K562 (cell line): ENCODE measurements at regions not wholly inside any gene's neighbourhood (a gene's known extent, or its start where the extent isn't known, plus 50 kb on each side); places are given as distances from the start of the nearest gene placed in this dataset.

Experiments used
- ATAC-seq: fragments of 200-7000 bp; cut with Tn5 transposase; 3 replicates; pipeline ENCODE4 v1.9.1; 2020; ENCODE audit warnings: moderate library complexity
- BruUV-seq: library from RNA; stranded (reverse); fragments of 400-500 nt; replicated peaks from 2 replicates; lab custom pipeline; 2021; lab: Mats Ljungman, UMichigan
- CTCF ChIA-PET: fragments of 300-600 bp; formaldehyde crosslinking; extraction: SDS; loops from one replicate; lab custom pipeline; 2021; ENCODE audit warnings: low intra/inter-chr PET ratio; lab: Yijun Ruan, JAX
- POLR2A ChIA-PET: fragments of 300-600, 350-650 bp; sonication (Branson Sonifier 250); formaldehyde crosslinking; extraction: SDS; loops from one replicate; lab custom pipeline; 2021; ENCODE audit warnings: antibody characterized with exemption, inconsistent platforms; lab: Yijun Ruan, JAX
- DNase-seq, 4 experiments: peaks; one replicate each; pipeline versions ENCODE4 v3.0.0 to v3.0.0-alpha.2; 2011 to 2018; ENCODE audit warnings: low spot score in 3 of 4, mixed read lengths in 3 of 4; ENCODE audit errors: extremely low read depth in 1 of 4
- FAIRE-seq: peaks from 2 replicates; lab custom pipeline; 2011; peaks lifted over from hg19 to GRCh38; lab: Jason Lieb, UNC
- H2AFZ ChIP-seq: 2 replicates; pipeline ENCODE4 v1.6.0; 2011; ENCODE audit warnings: low read depth, low read length, control low read depth, inconsistent platforms
- H3K27ac ChIP-seq: fragments of 200-600 bp; 3 replicates; pipeline ENCODE4 v1.8.0; 2011; ENCODE audit warnings: low read depth, mild to moderate bottlenecking, control low read depth, inconsistent platforms, low read length, moderate library complexity, mixed read lengths; ENCODE audit errors: extremely low read depth
- H3K27me3 ChIP-seq, 2 experiments: fragments of 300-600 bp in 1 of 2; 2 replicates in 1 of 2; 3 replicates in 1 of 2; pipeline versions ENCODE4 v1.6.0 to v1.8.0; 2011; ENCODE audit warnings: inconsistent platforms in 2 of 2, low read length in 2 of 2, mild to moderate bottlenecking in 1 of 2, mixed read lengths in 1 of 2, moderate library complexity in 1 of 2; ENCODE audit not compliant: control insufficient read depth in 2 of 2, insufficient read depth in 2 of 2
- H3K36me3 ChIP-seq: fragments of 300-600 bp; 3 replicates; pipeline ENCODE4 v1.8.0; 2011; ENCODE audit warnings: mild to moderate bottlenecking, low read length, inconsistent platforms; ENCODE audit not compliant: control insufficient read depth, insufficient read depth
- H3K4me1 ChIP-seq, 2 experiments: fragments of 200-600 bp in 1 of 2; replicated peaks in 1 of 2; 2 replicates in 1 of 2; 3 replicates in 1 of 2; pipeline versions ENCODE4 v1.5.1 to v1.8.0; 2011; ENCODE audit warnings: inconsistent platforms in 2 of 2, low read length in 2 of 2, mild to moderate bottlenecking in 1 of 2, mixed read lengths in 1 of 2, moderate library complexity in 1 of 2; ENCODE audit not compliant: control insufficient read depth in 2 of 2, insufficient read depth in 2 of 2
- H3K4me2 ChIP-seq: 2 replicates; pipeline ENCODE4 v1.6.1; 2011; ENCODE audit warnings: low read length, control low read depth, inconsistent platforms, mixed read lengths; ENCODE audit not compliant: insufficient read depth
- H3K4me3 ChIP-seq: fragments of 200-600 bp; sonication (generic), shearing (Covaris generic); 2 replicates; pipeline ENCODE4 v1.5.1; 2016; ENCODE audit warnings: control low read depth, inconsistent platforms
- H3K79me2 ChIP-seq: fragments of 200-600 bp; 3 replicates; pipeline ENCODE4 v1.8.0; 2011; ENCODE audit warnings: low read length, inconsistent platforms; ENCODE audit not compliant: control insufficient read depth, insufficient read depth
- H3K9ac ChIP-seq, 2 experiments: 2 replicates each; pipeline versions ENCODE4 v1.6.0 to v1.6.1; 2011; ENCODE audit warnings: low read depth in 2 of 2, low read length in 2 of 2, control low read depth in 1 of 2, inconsistent platforms in 1 of 2, mild to moderate bottlenecking in 1 of 2, mixed read lengths in 1 of 2; ENCODE audit not compliant: insufficient read depth in 1 of 2
- H3K9me1 ChIP-seq: one replicate; pipeline ENCODE4 v1.6.0; 2011; ENCODE audit warnings: inconsistent platforms, mild to moderate bottlenecking, low read length, moderate library complexity; ENCODE audit not compliant: control insufficient read depth, insufficient read depth
- H3K9me3 ChIP-seq: replicated peaks from 2 replicates; pipeline ENCODE4 v1.5.1; 2011; ENCODE audit warnings: low read depth, low read length, inconsistent platforms; ENCODE audit not compliant: control insufficient read depth, insufficient read depth
- H4K20me1 ChIP-seq: replicated peaks from 2 replicates; pipeline ENCODE4 v1.6.1; 2011; ENCODE audit warnings: low read length, inconsistent platforms, mixed read lengths; ENCODE audit not compliant: control insufficient read depth, insufficient read depth
- DPF2 ChIP-seq: fragments of 450-650 bp; IDR thresholded peaks from 2 replicates; pipeline ENCODE4 v1.6.1; 2016
- HOXB6 ChIP-seq: fragments of 250-450 bp; sonication (Bioruptor Pico); IDR thresholded peaks from 2 replicates; pipeline ENCODE4 v1.5.1; 2022; ENCODE audit warnings: mild to moderate bottlenecking, borderline replicate concordance
- MAZ ChIP-seq, 2 experiments: fragments of 450-650 bp in 1 of 2; sonication (generic) in 1 of 2; formaldehyde crosslinking; IDR thresholded peaks in 1 of 2; conservative IDR thresholded peaks in 1 of 2; 2 replicates each; pipeline versions ENCODE4 v1.4.0 to v1.5.0; 2020; ENCODE audit warnings: mild to moderate bottlenecking in 1 of 2, missing genetic modification reagents in 1 of 2
- MGA ChIP-seq: fragments of 450-650 bp; IDR thresholded peaks from 2 replicates; pipeline ENCODE4 v1.6.1; 2016; ENCODE audit warnings: mild to moderate bottlenecking, moderate library complexity
- NONO ChIP-seq, 2 experiments: fragments of 200-400 bp in 1 of 2; fragments of 450-650 bp in 1 of 2; formaldehyde crosslinking in 1 of 2; IDR thresholded peaks; 2 replicates each; pipeline ENCODE4 v1.6.1; 2017; ENCODE audit warnings: low read depth in 2 of 2, mild to moderate bottlenecking in 2 of 2, moderate library complexity in 2 of 2, low read length in 1 of 2
- PKNOX1 ChIP-seq: fragments of 450-650 bp; IDR thresholded peaks from 2 replicates; pipeline ENCODE4 v1.6.1; 2016
- TEAD1 ChIP-seq, 2 experiments: fragments of 450-650 bp in 1 of 2; sonication (generic) in 1 of 2; formaldehyde crosslinking; IDR thresholded peaks; 2 replicates each; pipeline versions ENCODE4 v1.4.0 to v1.8.0; 2020 to 2022; ENCODE audit warnings: mild to moderate bottlenecking in 2 of 2, missing genetic modification reagents in 1 of 2
- ZBTB33 ChIP-seq: sonication (generic); formaldehyde crosslinking; IDR thresholded peaks from 2 replicates; pipeline ENCODE4 v1.8.1; 2023; ENCODE audit warnings: mild to moderate bottlenecking, missing genetic modification reagents
- in situ Hi-C: fragments of 300-500 bp; cut with MboI; formaldehyde crosslinking; loops from 4 replicates; pipeline ENCODE4 v1.15.0; 2018; ENCODE audit warnings: inconsistent platforms, mixed read lengths
- intact Hi-C: fragments of 100-400 bp; cut with micrococcal nuclease; formaldehyde crosslinking; loops from 2 replicates; pipeline ENCODE4 v1.14.2; 2022

- no peaks in the 10 kb centered on the region for H3K27me3 ChIP-seq
- no peaks in the 10 kb centered on the region for H3K36me3 ChIP-seq
- H3K9me3 ChIP-seq, result no peaks in the 10 kb centered on the region; the same call in none of the 2 replicates
- H3K9me1 ChIP-seq, result no peaks in the 10 kb centered on the region
- no peak overlapping the region for H3K4me3 ChIP-seq
- POLR2A ChIA-PET, result no interaction called here
- H3K79me2 ChIP-seq, result no peaks in the 10 kb centered on the region
- no peak overlapping the region for H2AFZ ChIP-seq
- no peak overlapping the region for H3K27ac ChIP-seq
- no peak for FAIRE-seq
- CTCF ChIA-PET, result no interaction called here
- BruUV-seq, result no TSS peak
- intact Hi-C loops (no loop called here), in situ Hi-C loops (no loop called here)
- no peak for DNase-seq
- H3K9ac ChIP-seq, result no peak overlapping the region
- no peaks in the 10 kb centered on the region for H4K20me1 ChIP-seq
- H3K4me2 ChIP-seq, result no peak overlapping the region
- no peak for ATAC-seq
- no peaks in the 10 kb centered on the region for H3K4me1 ChIP-seq
- TF ChIP-seq ZBTB33 (no peak), TEAD1 (CRISPR knock-in tag; IDR thresholded peaks at IDR 0.05) (no peak), MGA (no peak), PKNOX1 (no peak), DPF2 (no peak), HOXB6 (CRISPR knock-in tag) (no peak), MAZ (CRISPR knock-in tag; conservative IDR thresholded peaks at IDR 0.05 in 1 of 2, IDR thresholded peaks at IDR 0.05 in 1 of 2) (no peak), NONO (IDR thresholded peaks at IDR 0.05; ENCODE audit: low read depth in 2 of 2, low read length in 1 of 2) (no peak)
Observed at GRCh38 chr10:52897162-52897561, 124.6 kb upstream of the MBL2 start.
